Right lobe of liver (tissue), 6 donors: ENCODE measurements at regions not wholly inside any gene's neighbourhood (a gene's known extent, or its start where the extent isn't known, plus 50 kb on each side); places are given as distances from the start of the nearest gene placed in this dataset.

Experiments used
- ATAC-seq, 4 donors: fragments of 200-7000 bp; cut with Tn5 transposase; one replicate each; pipeline ENCODE4 v1.9.1; 2020; ENCODE audit warnings: mild to moderate bottlenecking in 4 of 4, moderate library complexity in 4 of 4
- DNase-seq, 3 donors: peaks; one replicate each; pipeline ENCODE4 v3.0.0-alpha.2; 2020
- H3K27ac ChIP-seq, 3 donors: fragments of 200-600 bp; one replicate each; pipeline ENCODE4 v1.8.0; 2022
- H3K27me3 ChIP-seq, 2 donors: fragments of 200-600 bp; one replicate each; pipeline ENCODE4 v1.8.0; 2022
- H3K36me3 ChIP-seq, 4 donors: fragments of 200-600 bp; sonication (generic) in 1 of 4; one replicate each; pipeline versions ENCODE4 v1.5.1 to v1.8.0; 2017 to 2022; ENCODE audit warnings: control low read depth in 1 of 4
- H3K4me1 ChIP-seq, 4 donors: fragments of 200-600 bp; sonication (generic) in 1 of 4; one replicate each; pipeline versions ENCODE4 v1.5.1 to v1.8.0; 2017 to 2022; ENCODE audit warnings: control low read depth in 1 of 4
- H3K4me3 ChIP-seq, 3 donors: fragments of 200-600 bp; one replicate each; pipeline ENCODE4 v1.8.0; 2022
- H3K9me3 ChIP-seq, 4 donors: fragments of 200-600 bp; sonication (generic) in 1 of 4; one replicate each; pipeline versions ENCODE4 v1.5.1 to v1.8.0; 2017 to 2022; ENCODE audit warnings: control low read depth in 1 of 4
- POLR2A ChIP-seq: fragments of 450-650 bp; IDR thresholded peaks from one replicate; pipeline ENCODE4 v1.6.1; 2017; ENCODE audit warnings: antibody characterized with exemption, mild to moderate bottlenecking
- WGBS: methylation state at CpG from one replicate; pipeline ENCODE4 v1.1.6; 2018; ENCODE audit warnings: low coverage, low lambda C conversion rate; ENCODE audit not compliant: insufficient coverage; ENCODE audit errors: missing lambda C conversion rate; 5-methylcytosine and 5-hydroxymethylcytosine counted together
- intact Hi-C, 2 donors: fragments of 100-400 bp; cut with DNase I; formaldehyde crosslinking; loops; one replicate each; pipeline versions ENCODE4 v1.11.2 to v1.14.1; 2022
- TF ChIP-seq, protein P1 (sequence below), 4 donors: fragments of 200-600 bp in 3 of 4; fragments of 450-650 bp in 1 of 4; IDR thresholded peaks; one replicate each; pipeline versions ENCODE4 v1.5.1 to v1.8.0; 2016 to 2022; ENCODE audit warnings: antibody characterized with exemption in 4 of 4, mild to moderate bottlenecking in 2 of 4
- donor health status: DM: no; HTN: yes; CAD: no.
- donor health status: DM: no; HTN: no; CAD: no.
- donor health status: DM: no; HTN: no; CAD: no.
- donor health status: DM: no; HTN: yes; CAD: no.
- donor health status: DM: no; HTN: yes; CAD: no.

GRCh38 chr10:133002685-133003084, 60.3 kb upstream of the CFAP46 start:
- no peaks in the 10 kb centered on the region for H3K27me3 ChIP-seq
- TF ChIP-seq, protein P1, sequence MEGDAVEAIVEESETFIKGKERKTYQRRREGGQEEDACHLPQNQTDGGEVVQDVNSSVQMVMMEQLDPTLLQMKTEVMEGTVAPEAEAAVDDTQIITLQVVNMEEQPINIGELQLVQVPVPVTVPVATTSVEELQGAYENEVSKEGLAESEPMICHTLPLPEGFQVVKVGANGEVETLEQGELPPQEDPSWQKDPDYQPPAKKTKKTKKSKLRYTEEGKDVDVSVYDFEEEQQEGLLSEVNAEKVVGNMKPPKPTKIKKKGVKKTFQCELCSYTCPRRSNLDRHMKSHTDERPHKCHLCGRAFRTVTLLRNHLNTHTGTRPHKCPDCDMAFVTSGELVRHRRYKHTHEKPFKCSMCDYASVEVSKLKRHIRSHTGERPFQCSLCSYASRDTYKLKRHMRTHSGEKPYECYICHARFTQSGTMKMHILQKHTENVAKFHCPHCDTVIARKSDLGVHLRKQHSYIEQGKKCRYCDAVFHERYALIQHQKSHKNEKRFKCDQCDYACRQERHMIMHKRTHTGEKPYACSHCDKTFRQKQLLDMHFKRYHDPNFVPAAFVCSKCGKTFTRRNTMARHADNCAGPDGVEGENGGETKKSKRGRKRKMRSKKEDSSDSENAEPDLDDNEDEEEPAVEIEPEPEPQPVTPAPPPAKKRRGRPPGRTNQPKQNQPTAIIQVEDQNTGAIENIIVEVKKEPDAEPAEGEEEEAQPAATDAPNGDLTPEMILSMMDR (IDR thresholded peaks at IDR 0.05) = no peak
- TF ChIP-seq POLR2A = no peak
- ATAC-seq = no peak
- no peaks in the 10 kb centered on the region for H3K36me3 ChIP-seq
- H3K4me3 ChIP-seq = no peak overlapping the region
- whole genome bisulfite sequencing = 36% methylated on average over 2 of the region's 2 CpGs
- H3K9me3 ChIP-seq = no peaks in the 10 kb centered on the region
- intact Hi-C loops = no loop called here
- H3K4me1 ChIP-seq = no peaks in the 10 kb centered on the region
- no peak overlapping the region for H3K27ac ChIP-seq
- no peak for DNase-seq

- no peaks in the 10 kb centered on the region for H3K4me1 ChIP-seq
- no peaks in the 10 kb centered on the region for H3K9me3 ChIP-seq
- 64% methylated on average over 5 of the region's 12 CpGs for WGBS
- ATAC-seq (no peak), DNase-seq (no peak)
- intact Hi-C loops = no loop called here
- H3K4me3 ChIP-seq = no peak overlapping the region
- no peak overlapping the region for H3K27ac ChIP-seq
- H3K36me3 ChIP-seq = no peaks in the 10 kb centered on the region
- no peak for TF ChIP-seq POLR2A
- TF ChIP-seq, protein P1 (IDR thresholded peaks at IDR 0.05) = no peak
- no peaks in the 10 kb centered on the region for H3K27me3 ChIP-seq
Measured at GRCh38 chr10:133001114-133001513, 58.7 kb upstream of the CFAP46 start.

DNA sequence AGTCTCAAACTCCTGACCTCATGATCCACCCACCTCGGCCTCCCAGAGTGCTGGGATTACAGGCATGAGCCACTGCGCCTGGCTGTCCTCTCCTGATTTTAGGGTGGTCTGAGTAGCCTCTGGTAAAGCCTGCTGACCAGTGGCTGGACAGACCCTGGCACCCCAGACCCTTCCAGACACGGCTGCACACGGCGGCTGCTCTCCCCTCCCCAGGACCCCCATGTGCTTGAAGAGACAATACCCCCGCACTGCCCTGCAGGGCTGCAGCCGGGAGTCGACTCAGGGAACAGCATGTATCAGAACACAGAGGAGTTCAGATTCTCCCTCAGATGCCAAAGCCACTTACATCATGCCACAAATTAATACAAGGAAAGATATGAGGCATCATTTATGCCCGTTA, 58.3 kb upstream of the CFAP46 start:
- Histone ChIP-seq H3K4me3 (no peak overlapping the region), H3K4me1 (no peaks in the 10 kb centered on the region), H3K27me3 (no peaks in the 10 kb centered on the region), H3K27ac (no peak overlapping the region), H3K9me3 (no peaks in the 10 kb centered on the region), H3K36me3 (no peaks in the 10 kb centered on the region)
- WGBS = 50% methylated on average over 1 of the region's 9 CpGs
- TF ChIP-seq POLR2A = no peak
- TF ChIP-seq, protein P1 (IDR thresholded peaks at IDR 0.05) = no peak
- DNase-seq = no peak
- intact Hi-C loops = no loop called here
- no peak for ATAC-seq

- Histone ChIP-seq H3K4me1 (no peaks in the 10 kb centered on the region), H3K9me3 (no peaks in the 10 kb centered on the region), H3K36me3 (no peaks in the 10 kb centered on the region), H3K27me3 (no peaks in the 10 kb centered on the region), H3K4me3 (no peak overlapping the region), H3K27ac (no peak overlapping the region)
- no peak for DNase-seq
- ATAC-seq = no peak
- TF ChIP-seq, protein P1 (IDR thresholded peaks at IDR 0.05) = no peak
- TF ChIP-seq POLR2A = no peak
- WGBS = 70% methylated on average over 19 of the region's 22 CpGs
- intact Hi-C loops = no loop called here
Measured at GRCh38 chr10:132997517-132998265, 55.3 kb upstream of the CFAP46 start.
